ENCODE measurements at regions not wholly inside any gene's neighbourhood (a gene's known extent, or its start where the extent isn't known, plus 50 kb on each side); places are given as distances from the start of the nearest gene placed in this dataset.

GRCh38 chr5:23330726-23331125, 176.7 kb upstream of the PRDM9 start:
- no peaks in the 10 kb centered on the region for H3K27me3 ChIP-seq (replicated peaks; ENCODE audit: control insufficient read depth, insufficient read depth, low read length)
- H3K9me3 ChIP-seq, result no peaks in the 10 kb centered on the region
- BruUV-seq (replicated peaks), result no TSS peak
- H3K4me1 Mint-ChIP-seq (ENCODE audit: low read depth, unreplicated experiment), result no peaks in the 10 kb centered on the region
- no peaks in the 10 kb centered on the region for H3K9me3 Mint-ChIP-seq (ENCODE audit: unreplicated experiment)
- no peak for TF ChIP-seq CTCF (IDR thresholded peaks at IDR 0.05; ENCODE audit: insufficient read depth in 1 of 2, low read depth in 1 of 2, low read length in 1 of 2, severe bottlenecking in 1 of 2, unreplicated experiment in 1 of 2)
- no peak overlapping the region for H3K27ac Mint-ChIP-seq (ENCODE audit: unreplicated experiment)
- H3K4me1 ChIP-seq, result no peaks in the 10 kb centered on the region
- POLR2A ChIA-PET, result no interaction called here
- no peak overlapping the region for H3K4me3 Mint-ChIP-seq (ENCODE audit: unreplicated experiment)
- DNase-seq, result no peak
- no peaks in the 10 kb centered on the region for H3K27me3 Mint-ChIP-seq (ENCODE audit: insufficient read depth, unreplicated experiment)
- H3K36me3 ChIP-seq (ENCODE audit: control insufficient read depth, insufficient read depth, low read length), result no peaks in the 10 kb centered on the region
- intact Hi-C loops (cut with micrococcal nuclease; ENCODE audit: unreplicated experiment), result loop anchor here (5.0 kb wide), 1 partner anchor 123 kb away; no protein-coding TSS in a partner anchor
- no peaks in the 10 kb centered on the region for H3K36me3 Mint-ChIP-seq (ENCODE audit: insufficient read depth, unreplicated experiment)
- CTCF ChIA-PET, result no interaction called here
- H3K4me3 ChIP-seq (ENCODE audit: low read depth, low read length), result no peak overlapping the region

- intact Hi-C loops (cut with micrococcal nuclease; ENCODE audit: unreplicated experiment), result no loop called here
- H3K27me3 Mint-ChIP-seq (ENCODE audit: insufficient read depth, unreplicated experiment), result no peaks in the 10 kb centered on the region
- ChIA-PET CTCF (no interaction called here), POLR2A (no interaction called here)
- no peaks in the 10 kb centered on the region for H3K4me1 Mint-ChIP-seq (ENCODE audit: low read depth, unreplicated experiment)
- no peaks in the 10 kb centered on the region for H3K36me3 Mint-ChIP-seq (ENCODE audit: insufficient read depth, unreplicated experiment)
- H3K4me3 ChIP-seq (ENCODE audit: low read depth, low read length), result no peak overlapping the region
- H3K9me3 Mint-ChIP-seq (ENCODE audit: unreplicated experiment), result no peaks in the 10 kb centered on the region
- no TSS peak for BruUV-seq (replicated peaks)
- no peaks in the 10 kb centered on the region for H3K4me1 ChIP-seq
- DNase-seq, result no peak
- no peak for TF ChIP-seq CTCF (IDR thresholded peaks at IDR 0.05; ENCODE audit: insufficient read depth in 1 of 2, low read depth in 1 of 2, low read length in 1 of 2, severe bottlenecking in 1 of 2, unreplicated experiment in 1 of 2)
- H3K27ac Mint-ChIP-seq (ENCODE audit: unreplicated experiment), result no peak overlapping the region
- no peaks in the 10 kb centered on the region for H3K36me3 ChIP-seq (ENCODE audit: control insufficient read depth, insufficient read depth, low read length)
- no peaks in the 10 kb centered on the region for H3K27me3 ChIP-seq (replicated peaks; ENCODE audit: control insufficient read depth, insufficient read depth, low read length)
- no peak overlapping the region for H3K4me3 Mint-ChIP-seq (ENCODE audit: unreplicated experiment)
- no peaks in the 10 kb centered on the region for H3K9me3 ChIP-seq
Observed at GRCh38 chr5:23319901-23320300, 187.5 kb upstream of the PRDM9 start.

DNA sequence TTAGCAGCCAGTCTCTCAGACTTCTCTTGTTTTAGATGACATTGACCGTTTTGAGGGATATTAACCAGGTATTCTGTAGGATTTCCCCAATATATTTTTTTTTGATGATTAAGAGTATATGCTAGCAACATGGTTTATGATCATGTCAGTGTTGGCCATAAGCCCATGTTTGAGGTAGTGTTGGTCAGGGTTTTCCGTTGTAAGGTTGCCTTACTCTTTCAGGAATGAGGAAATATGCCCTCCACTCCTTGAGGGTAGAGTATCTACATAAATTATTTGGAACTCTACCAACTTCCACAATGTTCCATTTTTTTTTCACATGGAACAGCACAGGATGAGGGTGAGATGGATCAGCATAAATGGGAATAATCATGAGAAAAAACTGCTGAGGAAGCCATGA, 188.4 kb upstream of the PRDM9 start:
- no TSS peak for BruUV-seq (replicated peaks)
- no peaks in the 10 kb centered on the region for H3K27me3 Mint-ChIP-seq (ENCODE audit: insufficient read depth, unreplicated experiment)
- no peaks in the 10 kb centered on the region for H3K27me3 ChIP-seq (replicated peaks; ENCODE audit: control insufficient read depth, insufficient read depth, low read length)
- TF ChIP-seq CTCF (IDR thresholded peaks at IDR 0.05; ENCODE audit: insufficient read depth in 1 of 2, low read depth in 1 of 2, low read length in 1 of 2, severe bottlenecking in 1 of 2, unreplicated experiment in 1 of 2), result no peak
- no peaks in the 10 kb centered on the region for H3K4me1 Mint-ChIP-seq (ENCODE audit: low read depth, unreplicated experiment)
- ChIA-PET CTCF (no interaction called here), POLR2A (no interaction called here)
- intact Hi-C loops (cut with micrococcal nuclease; ENCODE audit: unreplicated experiment), result no loop called here
- H3K9me3 Mint-ChIP-seq (ENCODE audit: unreplicated experiment), result no peaks in the 10 kb centered on the region
- H3K36me3 Mint-ChIP-seq (ENCODE audit: insufficient read depth, unreplicated experiment), result no peaks in the 10 kb centered on the region
- H3K27ac Mint-ChIP-seq (ENCODE audit: unreplicated experiment), result no peak overlapping the region
- no peak for DNase-seq
- H3K36me3 ChIP-seq (ENCODE audit: control insufficient read depth, insufficient read depth, low read length), result no peaks in the 10 kb centered on the region
- no peak overlapping the region for H3K4me3 ChIP-seq (ENCODE audit: low read depth, low read length)
- H3K4me3 Mint-ChIP-seq (ENCODE audit: unreplicated experiment), result no peak overlapping the region
- no peaks in the 10 kb centered on the region for H3K4me1 ChIP-seq
- H3K9me3 ChIP-seq, result no peaks in the 10 kb centered on the region

Data from Caco-2 (cell line).